WI38 (cell line): ENCODE measurements at regions not wholly inside any gene's neighbourhood (a gene's known extent, or its start where the extent isn't known, plus 50 kb on each side); places are given as distances from the start of the nearest gene placed in this dataset.

Experiments used
- H3K4me3 ChIP-seq: 2 replicates; pipeline ENCODE4 v1.5.1; 2011; ENCODE audit warnings: low read depth, mild to moderate bottlenecking, control low read depth, low read length
- TF ChIP-seq, protein P1 (sequence below): IDR thresholded peaks from 2 replicates; pipeline ENCODE4 v1.5.1; 2012; ENCODE audit warnings: low read depth, mild to moderate bottlenecking, control low read depth, low read length

DNA sequence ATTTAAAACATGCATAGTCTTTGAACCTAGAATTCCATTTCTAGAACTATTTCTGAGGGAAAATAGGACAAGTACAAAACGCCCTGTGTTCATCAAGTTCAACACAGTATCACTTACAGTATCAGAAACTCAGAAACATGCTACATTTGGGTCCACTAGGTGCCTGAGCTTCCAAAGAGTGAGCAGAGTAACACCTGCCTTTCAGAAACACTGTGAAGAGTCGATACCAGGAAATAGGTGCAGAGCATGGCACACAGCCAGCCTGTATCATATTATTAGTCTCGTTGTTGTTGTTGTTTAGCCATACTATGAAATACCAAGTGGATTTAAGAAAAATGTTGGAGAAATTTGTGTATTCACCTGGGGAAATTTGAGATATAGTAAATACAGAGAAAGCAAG, 392.1 kb upstream of the MGMT start:
- no peak overlapping the region for H3K4me3 ChIP-seq
- TF ChIP-seq, protein P1, sequence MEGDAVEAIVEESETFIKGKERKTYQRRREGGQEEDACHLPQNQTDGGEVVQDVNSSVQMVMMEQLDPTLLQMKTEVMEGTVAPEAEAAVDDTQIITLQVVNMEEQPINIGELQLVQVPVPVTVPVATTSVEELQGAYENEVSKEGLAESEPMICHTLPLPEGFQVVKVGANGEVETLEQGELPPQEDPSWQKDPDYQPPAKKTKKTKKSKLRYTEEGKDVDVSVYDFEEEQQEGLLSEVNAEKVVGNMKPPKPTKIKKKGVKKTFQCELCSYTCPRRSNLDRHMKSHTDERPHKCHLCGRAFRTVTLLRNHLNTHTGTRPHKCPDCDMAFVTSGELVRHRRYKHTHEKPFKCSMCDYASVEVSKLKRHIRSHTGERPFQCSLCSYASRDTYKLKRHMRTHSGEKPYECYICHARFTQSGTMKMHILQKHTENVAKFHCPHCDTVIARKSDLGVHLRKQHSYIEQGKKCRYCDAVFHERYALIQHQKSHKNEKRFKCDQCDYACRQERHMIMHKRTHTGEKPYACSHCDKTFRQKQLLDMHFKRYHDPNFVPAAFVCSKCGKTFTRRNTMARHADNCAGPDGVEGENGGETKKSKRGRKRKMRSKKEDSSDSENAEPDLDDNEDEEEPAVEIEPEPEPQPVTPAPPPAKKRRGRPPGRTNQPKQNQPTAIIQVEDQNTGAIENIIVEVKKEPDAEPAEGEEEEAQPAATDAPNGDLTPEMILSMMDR: no peak

DNA sequence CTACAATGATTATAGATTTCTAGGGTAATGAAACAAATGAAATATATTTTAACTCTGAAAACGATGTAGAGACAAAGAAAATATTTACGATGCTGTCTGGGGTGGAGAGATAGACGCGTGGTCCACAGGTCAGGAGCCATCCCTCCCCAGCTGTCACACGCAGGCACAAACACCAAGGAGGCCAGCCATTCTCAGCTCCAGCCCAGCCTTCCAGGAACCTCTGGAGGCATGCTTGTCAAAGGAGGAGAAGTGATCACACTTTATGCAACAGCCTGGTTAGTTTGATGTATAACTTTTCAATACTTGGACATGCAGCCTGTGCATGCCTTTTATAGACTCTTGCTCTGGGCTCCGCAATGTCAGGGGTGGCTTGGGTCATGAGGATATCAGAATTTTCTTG, 391.5 kb upstream of the MGMT start:
- no peak overlapping the region for H3K4me3 ChIP-seq
- TF ChIP-seq, protein P1: no peak

DNA sequence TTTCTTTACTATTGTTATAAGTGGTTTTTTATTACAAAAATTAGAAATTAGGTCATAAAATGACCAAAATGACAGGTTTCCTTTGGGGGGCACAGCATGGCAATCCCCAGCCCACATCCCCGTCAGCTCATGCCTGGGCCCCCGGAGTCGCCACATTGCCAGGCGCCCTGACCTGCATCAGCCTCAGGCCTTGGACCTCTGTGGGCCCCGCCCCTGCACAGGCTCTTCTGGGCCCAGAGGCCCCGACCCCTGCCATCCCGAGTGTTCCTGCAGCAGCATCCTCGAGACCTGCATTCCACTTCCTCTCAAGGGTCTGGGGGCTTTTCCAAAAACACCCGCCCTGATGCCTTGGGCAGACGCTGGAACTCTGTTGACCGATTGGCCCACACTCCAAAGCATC, 391.1 kb upstream of the MGMT start:
- no peak overlapping the region for H3K4me3 ChIP-seq
- TF ChIP-seq, protein P1: no peak

DNA sequence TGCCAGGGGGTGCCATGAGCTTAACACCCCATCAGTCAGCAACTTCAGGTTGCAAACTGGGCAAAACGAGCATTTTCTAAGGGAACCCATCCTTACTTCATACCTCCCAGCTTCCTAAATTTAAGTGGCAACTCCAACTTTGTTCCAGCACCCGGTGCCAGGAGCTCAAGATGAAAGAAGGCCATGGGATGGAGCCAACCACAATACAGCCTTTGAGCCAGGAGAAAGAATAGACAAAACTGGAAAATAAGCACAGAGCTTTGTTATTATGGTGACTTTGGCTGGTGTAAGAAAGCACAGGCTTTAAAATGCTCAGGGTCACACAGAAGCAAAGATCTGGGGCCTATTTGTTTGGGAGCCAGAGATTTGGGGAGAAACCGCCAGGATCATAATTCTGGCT, 388.7 kb upstream of the MGMT start:
- TF ChIP-seq, protein P1: no peak
- no peak overlapping the region for H3K4me3 ChIP-seq

DNA sequence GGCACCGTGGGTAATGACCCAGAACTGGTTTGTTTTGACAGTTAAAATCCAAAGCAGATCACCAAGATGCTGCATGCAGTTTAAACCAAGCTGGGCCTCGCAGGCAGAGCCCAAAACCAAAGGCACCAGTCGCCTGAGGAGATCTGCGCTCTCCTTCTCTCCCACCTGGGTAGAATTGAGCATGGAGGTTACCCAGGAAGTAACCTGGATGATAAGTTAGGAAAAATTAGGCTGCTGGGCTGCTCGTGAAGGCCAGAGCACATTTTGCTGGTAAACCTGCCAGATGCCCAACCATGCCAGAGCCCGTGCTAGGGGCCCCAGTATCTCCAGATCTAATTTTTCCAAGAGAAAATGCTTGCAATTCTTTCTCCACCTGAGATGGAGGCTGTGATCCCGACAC, 388.3 kb upstream of the MGMT start:
- TF ChIP-seq, protein P1: no peak
- H3K4me3 ChIP-seq: no peak overlapping the region

DNA sequence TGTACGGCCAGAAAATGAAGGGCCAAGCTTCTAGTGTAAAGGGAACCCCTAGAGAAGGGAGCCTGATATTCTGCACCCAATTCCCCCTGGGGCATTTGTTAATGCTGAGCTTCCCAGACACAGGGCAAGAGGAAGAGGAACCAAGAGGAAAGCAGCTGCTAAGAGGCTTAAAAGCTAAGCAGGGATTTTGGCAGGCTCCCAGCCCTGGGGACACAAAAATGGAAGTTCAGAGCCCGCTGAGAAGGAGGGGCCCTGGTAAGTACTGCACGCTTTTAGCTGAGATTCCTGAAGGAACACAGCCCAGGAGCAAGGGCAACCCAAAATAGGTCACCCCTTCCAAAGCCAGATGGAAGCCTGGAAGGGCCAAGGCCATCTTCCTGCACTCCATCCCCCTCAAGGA, 387.3 kb upstream of the MGMT start:
- TF ChIP-seq, protein P1: no peak
- H3K4me3 ChIP-seq: no peak overlapping the region

DNA sequence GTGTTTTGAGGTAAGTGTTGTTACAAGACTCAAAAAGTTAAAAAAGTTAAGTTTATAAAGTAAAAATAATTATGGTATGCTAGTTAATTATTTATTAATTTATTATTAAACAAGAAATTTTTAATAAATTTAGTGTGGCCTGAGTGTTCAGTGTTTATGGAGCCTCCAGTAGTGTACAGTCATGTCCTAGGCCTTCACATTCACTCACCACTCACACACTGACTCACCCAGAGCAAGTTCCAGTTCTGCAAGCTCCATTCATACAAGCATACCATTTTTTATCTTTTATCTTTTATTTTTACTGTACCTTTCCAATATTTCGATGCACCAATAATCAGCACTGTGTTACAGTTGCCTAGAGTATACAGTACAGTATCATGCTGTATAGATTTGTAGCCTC, 381.2 kb upstream of the MGMT start:
- H3K4me3 ChIP-seq: no peak overlapping the region
- TF ChIP-seq, protein P1: no peak
